ENCODE measurements at regions not wholly inside any gene's neighbourhood (a gene's known extent, or its start where the extent isn't known, plus 50 kb on each side); places are given as distances from the start of the nearest gene placed in this dataset.

DNA sequence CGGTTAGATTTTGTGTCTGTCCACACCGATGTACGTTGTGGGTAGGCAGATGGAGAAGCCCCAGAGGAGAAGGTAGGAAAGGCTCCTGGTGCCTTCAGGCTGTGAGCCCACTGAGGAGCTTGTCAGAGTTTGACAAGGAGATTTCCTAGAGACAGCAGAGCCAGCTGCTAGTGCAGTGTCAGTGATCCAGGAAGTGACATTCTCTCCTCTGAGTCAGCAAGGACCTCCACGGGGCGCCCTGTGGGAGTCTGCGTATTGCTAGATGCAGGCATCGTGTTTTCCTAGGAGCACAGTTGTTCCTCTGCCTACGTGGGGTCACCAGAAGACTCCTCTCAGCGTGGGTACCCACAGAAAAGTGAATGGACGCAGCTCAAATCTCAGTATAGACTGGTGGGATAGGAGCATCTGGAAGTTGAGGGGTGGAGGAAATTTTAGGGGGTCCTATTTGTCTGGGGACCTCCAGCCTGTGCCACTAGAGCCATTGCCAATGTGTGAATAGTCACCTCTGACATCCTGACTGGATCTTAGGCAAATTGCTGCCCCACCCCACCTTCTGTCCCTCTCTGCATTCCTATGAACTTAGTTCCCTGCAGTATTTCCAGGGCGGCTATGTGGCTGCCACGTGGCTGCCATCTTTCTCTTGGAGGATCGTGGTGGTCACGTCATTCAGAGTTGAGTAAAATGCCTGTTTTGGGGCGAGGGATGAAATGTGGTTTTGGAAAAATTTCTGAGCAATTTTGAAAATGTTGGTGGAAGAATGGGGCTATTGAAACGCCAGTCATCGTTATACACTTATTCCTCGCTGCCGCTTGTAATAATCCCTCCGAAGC is 84.8 kb upstream of the KLHL25 start:
- TF ChIP-seq, protein P1, sequence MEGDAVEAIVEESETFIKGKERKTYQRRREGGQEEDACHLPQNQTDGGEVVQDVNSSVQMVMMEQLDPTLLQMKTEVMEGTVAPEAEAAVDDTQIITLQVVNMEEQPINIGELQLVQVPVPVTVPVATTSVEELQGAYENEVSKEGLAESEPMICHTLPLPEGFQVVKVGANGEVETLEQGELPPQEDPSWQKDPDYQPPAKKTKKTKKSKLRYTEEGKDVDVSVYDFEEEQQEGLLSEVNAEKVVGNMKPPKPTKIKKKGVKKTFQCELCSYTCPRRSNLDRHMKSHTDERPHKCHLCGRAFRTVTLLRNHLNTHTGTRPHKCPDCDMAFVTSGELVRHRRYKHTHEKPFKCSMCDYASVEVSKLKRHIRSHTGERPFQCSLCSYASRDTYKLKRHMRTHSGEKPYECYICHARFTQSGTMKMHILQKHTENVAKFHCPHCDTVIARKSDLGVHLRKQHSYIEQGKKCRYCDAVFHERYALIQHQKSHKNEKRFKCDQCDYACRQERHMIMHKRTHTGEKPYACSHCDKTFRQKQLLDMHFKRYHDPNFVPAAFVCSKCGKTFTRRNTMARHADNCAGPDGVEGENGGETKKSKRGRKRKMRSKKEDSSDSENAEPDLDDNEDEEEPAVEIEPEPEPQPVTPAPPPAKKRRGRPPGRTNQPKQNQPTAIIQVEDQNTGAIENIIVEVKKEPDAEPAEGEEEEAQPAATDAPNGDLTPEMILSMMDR (IDR thresholded peaks at IDR 0.05; ENCODE audit: extremely low read depth in 1 of 2, insufficient read depth in 1 of 2, low read depth in 1 of 2, low read length in 2 of 2): no peak
- TF ChIP-seq POLR2AphosphoS5 (IDR thresholded peaks at IDR 0.05; ENCODE audit: insufficient read depth, low read depth, low read length): no peak
- TF ChIP-seq, protein P2, sequence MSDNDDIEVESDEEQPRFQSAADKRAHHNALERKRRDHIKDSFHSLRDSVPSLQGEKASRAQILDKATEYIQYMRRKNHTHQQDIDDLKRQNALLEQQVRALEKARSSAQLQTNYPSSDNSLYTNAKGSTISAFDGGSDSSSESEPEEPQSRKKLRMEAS (IDR thresholded peaks at IDR 0.05; ENCODE audit: insufficient read depth, insufficient read length): no peak
- no peak for TF ChIP-seq EZH2 (IDR thresholded peaks at IDR 0.05; ENCODE audit: borderline replicate concordance, low read depth, low read length, severe bottlenecking)
- no peak for TF ChIP-seq POLR2A (IDR thresholded peaks at IDR 0.05; ENCODE audit: low read depth, low read length)
- no peak for TF ChIP-seq GATA2 (IDR thresholded peaks at IDR 0.05; ENCODE audit: insufficient read depth, insufficient read length, low read depth, low read length)

Measured in endothelial cell of umbilical vein (primary cell).